ENCODE measurements at regions not wholly inside any gene's neighbourhood (a gene's known extent, or its start where the extent isn't known, plus 50 kb on each side); places are given as distances from the start of the nearest gene placed in this dataset.

GRCh38 chr4:38317041-38317674 is 346.8 kb upstream of the KLF3 start (continued):
- no peak for TF ChIP-seq ZBTB26 (CRISPR knock-in tag; IDR thresholded peaks at IDR 0.05)
- peak; percentile 81 for TF ChIP-seq ZNF41 (CRISPR knock-in tag; conservative IDR thresholded peaks at IDR 0.05)
- TF ChIP-seq MTA3 (IDR thresholded peaks at IDR 0.05; ENCODE audit: borderline replicate concordance) = no peak
- no peak for TF ChIP-seq MEIS2 (IDR thresholded peaks at IDR 0.05; ENCODE audit: partially characterized antibody)
- TF ChIP-seq ZNF280A (IDR thresholded peaks at IDR 0.05; ENCODE audit: low read depth, partially characterized antibody) = no peak
- no peak for TF ChIP-seq ZNF224 (CRISPR knock-in tag; IDR thresholded peaks at IDR 0.05)
- TF ChIP-seq ZNF609 (CRISPR knock-in tag; IDR thresholded peaks at IDR 0.05; ENCODE audit: borderline replicate concordance) = no peak
- no peak for TF ChIP-seq CHD2 (IDR thresholded peaks at IDR 0.05; ENCODE audit: low read depth, low read length)
- TF ChIP-seq SFPQ (IDR thresholded peaks at IDR 0.05; ENCODE audit: low read depth, low read length) = no peak
- TF ChIP-seq ATF6 (CRISPR knock-in tag; IDR thresholded peaks at IDR 0.05) = no peak
- no peak for TF ChIP-seq STAG1 (CRISPR knock-in tag; IDR thresholded peaks at IDR 0.05; ENCODE audit: borderline replicate concordance)
- TF ChIP-seq TCF3 (CRISPR knock-in tag; IDR thresholded peaks at IDR 0.05) = no peak
- no peak for TF ChIP-seq ELF2 (CRISPR knock-in tag; IDR thresholded peaks at IDR 0.05)
- no peak for TF ChIP-seq RBM17 (IDR thresholded peaks at IDR 0.05; ENCODE audit: borderline replicate concordance, low read depth, low read length)
- TF ChIP-seq ZNF644 (tag; IDR thresholded peaks at IDR 0.05; ENCODE audit: low read depth) = peak; percentile 71; the same call in 1 of the 2 replicates
- TF ChIP-seq DMBX1 (CRISPR knock-in tag; IDR thresholded peaks at IDR 0.05; ENCODE audit: borderline replicate concordance) = peak; percentile 99

Data from K562 (cell line).